Brain pericyte (primary cell): ENCODE measurements at regions not wholly inside any gene's neighbourhood (a gene's known extent, or its start where the extent isn't known, plus 50 kb on each side); places are given as distances from the start of the nearest gene placed in this dataset.
"Not testable (repeated sequence)": the region's sequence is repeated elsewhere in the genome, so short reads cannot be mapped to it uniquely, and the experiment has no call there.

ENCODE experiments used
- DNase-seq: peaks from one replicate; pipeline ENCODE4 v3.0.0-alpha.2; 2012; ENCODE audit warnings: low read depth, low spot score

DNA sequence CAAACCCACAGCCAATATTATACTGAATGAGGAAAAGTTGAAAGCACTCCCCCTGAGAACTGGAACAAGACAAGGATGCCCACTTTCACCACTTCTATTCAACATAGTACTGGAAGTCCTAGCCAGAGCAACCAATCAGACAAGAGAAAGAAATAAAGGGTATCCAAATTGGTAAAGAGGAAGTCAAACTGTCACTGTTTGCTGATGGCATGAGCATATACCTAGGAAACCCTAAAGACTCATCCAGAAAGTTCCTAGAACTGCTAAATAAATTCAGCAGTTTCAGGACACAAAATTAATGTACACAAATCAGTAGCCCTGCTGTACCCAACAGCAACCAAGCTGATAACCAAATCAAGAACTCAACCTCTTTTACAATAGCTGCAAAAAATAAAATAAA, 220.0 kb downstream of the SYK start:
- DNase-seq: not testable (repeated sequence)

DNA sequence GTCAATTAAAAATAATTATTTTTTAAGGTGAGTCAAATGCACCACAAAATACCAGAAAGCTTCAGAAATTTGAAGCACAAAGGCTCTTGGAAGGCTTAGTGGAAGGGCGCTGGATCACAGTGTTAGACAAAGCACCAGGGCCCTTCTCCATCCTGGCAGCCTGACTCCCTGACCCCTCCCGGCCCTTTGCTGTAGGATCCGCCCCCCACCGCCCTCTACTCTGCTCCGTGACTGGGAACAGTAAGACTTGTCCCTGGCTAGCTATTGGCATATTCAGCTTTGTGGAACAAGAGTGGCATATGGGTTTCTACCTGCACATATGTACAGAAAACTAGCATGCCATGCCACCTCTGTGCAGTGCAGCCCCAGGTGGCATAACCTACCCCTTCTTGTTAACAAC, 222.1 kb downstream of the SYK start:
- DNase-seq: no peak

DNA sequence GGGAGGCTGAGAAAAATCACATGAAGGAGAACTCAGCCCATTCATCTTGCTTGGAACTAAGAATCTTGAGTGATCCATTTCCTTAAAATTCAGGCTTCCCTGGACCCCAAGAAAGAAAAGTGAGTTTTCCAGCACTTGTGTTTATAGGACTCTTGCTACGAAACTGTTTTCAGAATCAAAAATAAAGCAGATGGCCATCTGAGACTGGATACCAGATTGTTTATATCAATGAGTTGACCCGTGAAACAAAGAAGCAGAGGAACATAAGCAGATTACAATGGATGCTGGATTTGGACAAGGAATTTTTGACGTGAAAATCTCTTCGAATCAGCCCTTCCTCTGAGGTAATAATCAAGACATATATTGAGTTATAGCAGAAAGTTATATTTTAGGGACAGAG, 223.2 kb downstream of the SYK start:
- no peak for DNase-seq

DNA sequence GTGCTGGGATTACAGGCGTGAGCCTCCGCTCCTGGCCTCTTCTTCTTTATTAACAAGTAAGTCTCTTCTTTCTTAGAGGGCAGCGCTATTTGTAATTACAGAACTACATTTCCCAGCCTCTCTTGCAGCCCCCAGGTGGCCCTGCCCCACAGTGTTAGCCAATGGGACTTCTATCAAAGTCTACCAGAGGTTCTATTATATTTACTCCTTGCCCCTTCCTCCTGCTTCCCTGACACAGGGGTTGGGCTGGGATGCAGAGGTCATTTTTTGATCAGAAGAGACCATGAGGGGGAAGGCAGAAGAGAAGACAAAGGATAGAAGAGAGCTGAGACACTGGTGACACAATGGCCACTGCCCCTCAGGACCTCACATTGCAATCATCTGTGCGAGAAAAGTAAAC, 224.2 kb downstream of the SYK start:
- no peak for DNase-seq

DNA sequence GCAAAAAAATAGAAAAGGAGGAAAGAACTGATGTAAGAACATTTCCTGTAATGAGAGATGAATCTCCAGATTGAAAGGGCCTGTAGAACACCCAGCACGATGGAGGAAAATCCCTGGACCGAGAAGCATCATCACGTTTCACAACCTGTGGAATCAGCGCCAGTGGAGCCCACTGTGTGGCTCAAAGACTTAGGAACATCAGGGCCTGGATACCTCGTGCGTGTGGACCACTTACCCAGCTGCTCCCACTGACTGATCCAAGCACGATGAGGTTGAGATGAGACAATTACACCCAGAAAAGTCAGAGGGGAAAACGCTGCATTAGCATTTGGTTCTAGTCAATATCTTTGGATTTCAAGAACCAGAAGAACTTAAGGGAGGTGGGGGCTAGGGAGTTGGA, 224.6 kb downstream of the SYK start:
- no peak for DNase-seq

DNA sequence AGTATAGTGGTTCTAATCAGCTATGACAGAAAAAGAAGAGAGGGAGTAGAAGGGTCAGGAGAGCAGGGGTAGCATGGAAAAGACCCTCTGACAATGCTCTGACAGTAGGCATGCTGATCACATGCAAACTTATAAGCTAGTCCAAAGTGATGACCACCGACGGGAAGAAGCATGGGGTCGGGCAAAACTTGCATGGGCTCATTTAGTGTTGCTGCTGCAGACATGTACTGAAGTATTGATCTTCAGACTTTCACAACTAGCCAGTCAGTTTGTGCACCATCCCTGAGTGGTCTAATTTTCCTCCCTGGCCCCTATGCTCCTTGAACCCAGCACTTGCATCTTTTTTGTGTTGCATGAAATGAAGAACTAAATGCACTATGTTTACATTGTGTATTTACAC, 225.4 kb downstream of the SYK start:
- no peak for DNase-seq

DNA sequence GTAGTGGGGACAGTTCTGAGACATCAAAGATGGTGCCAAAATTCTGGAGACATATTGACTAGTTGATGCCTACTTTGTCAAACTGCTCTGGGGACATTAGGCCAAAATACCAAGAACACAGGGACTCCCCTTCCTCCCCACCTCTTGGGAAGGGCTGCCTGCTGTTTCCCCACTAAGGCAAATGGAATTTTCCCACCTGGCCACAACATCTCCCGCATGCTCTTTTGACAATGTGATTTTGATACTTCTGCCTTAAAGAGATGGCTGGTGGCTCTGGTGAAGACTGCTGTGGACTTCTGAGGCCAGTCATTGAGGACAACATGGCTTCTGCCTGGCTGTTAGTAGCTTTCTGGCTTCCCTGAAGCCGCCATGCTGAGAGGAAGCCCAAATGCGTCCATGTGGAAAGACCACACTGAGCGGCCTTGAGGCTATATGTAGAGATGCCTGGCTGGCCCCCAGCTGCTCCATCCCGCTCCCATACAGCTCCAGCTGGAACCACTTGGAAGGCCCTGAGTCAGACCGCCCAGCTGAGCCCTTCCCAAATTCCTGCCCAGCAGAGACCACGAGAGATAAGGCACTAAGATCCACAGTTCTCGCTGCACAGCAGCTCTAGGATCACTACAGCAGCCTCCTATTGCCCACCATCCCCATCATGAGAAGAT, 226.7 kb downstream of the SYK start:
- DNase-seq: no peak

DNA sequence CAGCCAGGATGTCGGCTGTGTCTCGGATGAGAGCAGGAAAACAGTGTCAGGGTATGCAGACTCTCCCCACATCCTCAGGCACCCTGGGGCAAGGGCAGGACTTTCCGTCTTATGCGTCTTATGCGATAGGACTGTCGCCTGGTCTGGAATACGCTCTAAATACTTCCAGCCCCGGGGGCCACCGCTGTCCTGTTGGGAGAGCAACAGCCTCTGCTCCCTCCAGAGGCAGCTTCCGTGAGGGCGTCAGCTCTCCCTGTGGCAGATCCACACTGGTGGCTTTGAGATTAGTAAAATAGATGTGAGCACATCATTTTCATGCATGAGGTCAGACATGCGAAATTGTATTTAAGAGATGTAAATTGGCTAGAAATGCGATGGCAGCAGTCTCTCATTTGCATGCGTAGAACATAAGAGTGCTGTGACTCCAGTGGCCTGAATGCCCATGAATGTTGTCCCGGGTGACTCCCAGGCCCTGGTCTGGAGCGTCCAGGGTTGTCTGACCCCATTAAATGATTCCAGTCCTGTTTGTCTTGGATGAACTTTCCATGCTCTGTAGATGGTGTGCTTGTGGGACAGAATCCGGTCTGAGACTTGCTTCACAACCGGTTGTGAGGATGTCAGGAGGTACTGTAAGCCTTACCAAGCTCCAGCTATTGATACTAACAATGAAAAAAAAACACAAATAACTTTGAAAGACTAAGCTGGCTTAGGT, 228.2 kb downstream of the SYK start:
- DNase-seq: no peak

DNA sequence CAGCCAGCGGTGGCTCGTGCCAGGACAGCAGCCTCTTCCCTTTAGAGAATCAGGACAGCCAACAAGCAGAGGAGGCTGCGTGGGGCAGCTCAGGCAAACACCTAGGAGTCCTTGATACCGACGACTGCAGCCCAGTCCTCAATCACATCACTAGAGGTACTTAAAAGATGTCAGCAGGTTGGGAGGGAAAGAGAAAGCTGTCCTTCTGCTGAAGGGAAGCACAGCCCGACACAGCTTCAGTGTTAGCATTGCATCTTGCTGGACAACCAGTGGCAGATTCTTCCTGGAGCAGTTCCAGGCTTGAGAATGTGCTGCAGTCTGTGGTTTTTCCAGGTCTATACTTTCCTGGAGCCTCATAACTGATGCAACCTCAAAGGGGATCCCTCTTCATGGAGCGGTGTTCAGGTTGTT, 230.5 kb downstream of the SYK start:
- DNase-seq: no peak

DNA sequence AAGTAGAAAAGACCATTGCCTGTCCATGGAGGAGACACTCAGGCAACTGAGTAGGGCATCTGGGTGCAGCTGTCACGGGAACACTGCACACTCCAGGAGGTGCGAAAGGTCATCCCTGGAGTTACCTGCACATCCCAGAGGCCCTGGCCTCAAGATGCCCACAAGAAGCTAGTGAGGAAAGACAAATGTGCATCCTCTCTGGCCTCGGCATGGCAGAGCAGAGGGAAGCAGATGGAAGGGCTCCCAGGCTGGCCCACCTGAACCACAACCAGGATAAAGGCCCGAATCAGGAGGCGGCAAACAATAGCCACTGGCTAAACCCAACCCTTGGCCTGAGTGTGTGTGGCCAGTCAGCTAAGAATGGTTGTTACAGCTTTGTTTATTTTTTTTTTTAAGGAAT, 231.7 kb downstream of the SYK start:
- no peak for DNase-seq

DNA sequence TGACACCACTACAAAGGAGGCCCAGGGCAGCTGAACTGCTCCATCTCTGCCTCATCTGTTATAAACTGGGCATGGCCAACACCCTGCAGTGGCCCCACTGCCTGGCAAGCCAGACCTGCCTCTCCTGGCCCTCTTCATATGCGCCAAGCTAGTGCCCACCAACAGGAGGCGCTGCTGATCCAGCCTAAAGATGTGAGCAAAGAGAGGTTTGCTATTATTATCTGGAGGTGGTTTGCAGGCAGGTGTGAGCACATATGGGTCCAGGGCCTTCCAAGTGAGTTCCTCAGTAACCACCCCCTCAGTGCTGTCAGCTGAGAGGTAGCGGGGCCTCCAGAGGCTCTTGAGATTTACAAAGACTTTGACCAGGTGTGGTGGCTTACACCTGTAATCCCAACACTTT, 232.2 kb downstream of the SYK start:
- no peak for DNase-seq

DNA sequence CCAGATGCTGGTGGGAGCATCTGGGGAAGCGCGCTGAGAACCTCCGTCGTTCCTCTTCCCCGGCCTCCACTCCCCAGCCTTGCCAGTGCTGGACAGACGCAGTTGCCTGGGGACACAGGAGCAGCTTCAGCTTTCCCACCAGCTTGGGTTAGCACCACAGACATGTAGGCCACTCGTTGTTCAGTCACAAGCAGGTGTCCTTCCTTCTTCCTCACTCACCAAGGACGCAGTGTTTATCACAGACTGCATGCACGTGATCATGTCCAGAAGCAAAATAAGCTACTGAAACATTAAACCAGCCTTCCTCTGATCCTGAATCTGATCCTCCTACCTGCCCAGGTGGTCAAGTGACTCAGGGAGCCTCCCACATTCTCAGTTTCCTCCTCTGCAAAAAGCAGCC, 232.9 kb downstream of the SYK start:
- no peak for DNase-seq

DNA sequence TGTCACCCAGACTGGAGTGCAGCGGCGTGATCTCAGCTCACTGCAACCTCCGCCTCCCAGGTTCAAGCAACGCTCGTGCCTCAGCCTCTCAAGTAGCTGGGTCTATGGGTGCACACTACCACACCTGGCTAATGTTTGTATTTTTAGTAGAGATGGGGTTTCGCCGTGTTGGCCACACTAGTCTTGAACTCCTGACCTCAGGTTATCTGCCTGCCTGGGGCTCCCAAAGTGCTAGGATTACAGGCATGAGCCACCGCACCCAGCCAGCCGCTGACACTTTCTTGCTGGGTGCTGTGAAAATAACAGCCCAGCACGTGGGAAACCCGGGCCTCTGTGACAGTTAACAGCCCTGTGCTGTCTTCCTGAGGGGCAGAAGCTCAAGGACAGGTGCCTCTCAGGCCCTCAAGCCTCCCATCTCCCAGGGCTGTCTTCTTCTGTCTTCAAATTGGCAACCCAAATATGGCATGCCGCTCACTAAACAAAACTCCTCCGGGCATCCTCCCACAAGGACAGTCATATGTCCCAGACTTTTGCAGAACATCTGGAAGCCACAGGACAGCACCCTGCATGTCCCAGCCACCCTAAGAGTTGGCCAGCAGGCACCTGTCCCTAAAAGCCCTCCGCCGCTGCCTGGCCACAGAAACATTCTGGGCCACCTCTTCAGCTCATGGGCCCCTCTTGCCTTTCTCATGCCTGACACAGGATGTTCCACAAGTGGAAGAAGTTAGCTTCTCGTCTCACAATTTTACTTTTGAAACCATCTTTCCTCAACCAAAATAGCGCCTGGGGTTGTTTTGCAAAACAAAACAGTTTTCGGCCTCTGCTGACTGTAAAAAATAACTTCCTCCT, 233.6 kb downstream of the SYK start:
- no peak for DNase-seq

DNA sequence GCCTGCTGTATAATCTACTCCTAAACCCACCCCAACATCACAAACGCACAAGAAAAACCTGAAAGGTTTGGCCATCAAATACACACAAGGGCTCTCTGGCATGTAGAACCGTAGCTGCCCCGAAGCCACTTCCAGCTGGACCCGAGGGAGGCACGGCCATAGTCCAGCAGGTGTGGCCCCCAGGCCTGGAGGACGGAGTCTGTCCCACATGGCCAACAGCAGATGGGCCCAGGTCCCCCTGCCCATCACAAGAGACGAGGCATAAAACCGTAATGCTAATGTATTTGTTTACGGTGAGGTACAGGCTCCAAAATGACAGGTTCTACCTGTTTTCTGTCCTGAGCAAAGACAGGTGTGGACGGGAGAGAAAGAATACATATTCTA, 234.2 kb downstream of the SYK start:
- no peak for DNase-seq

DNA sequence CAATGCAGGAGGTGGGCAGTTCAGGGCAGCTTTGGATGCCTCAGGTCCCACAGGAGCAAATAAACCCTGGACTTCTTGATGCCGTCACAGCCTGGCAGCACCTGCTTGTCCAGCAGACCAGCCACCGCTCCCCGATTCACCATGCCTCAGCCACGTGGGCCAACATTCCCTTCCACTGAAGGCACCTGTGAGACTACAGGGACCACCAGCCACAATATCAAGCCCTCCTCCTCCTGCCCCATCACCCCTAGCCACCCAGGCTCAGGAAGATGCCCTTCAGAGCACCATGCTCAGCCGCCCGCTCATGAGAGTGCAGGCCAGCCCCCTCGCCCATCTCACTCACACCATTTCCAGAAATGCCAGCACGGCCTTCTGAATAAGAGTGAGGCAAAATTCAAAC, 234.7 kb downstream of the SYK start:
- DNase-seq: no peak

DNA sequence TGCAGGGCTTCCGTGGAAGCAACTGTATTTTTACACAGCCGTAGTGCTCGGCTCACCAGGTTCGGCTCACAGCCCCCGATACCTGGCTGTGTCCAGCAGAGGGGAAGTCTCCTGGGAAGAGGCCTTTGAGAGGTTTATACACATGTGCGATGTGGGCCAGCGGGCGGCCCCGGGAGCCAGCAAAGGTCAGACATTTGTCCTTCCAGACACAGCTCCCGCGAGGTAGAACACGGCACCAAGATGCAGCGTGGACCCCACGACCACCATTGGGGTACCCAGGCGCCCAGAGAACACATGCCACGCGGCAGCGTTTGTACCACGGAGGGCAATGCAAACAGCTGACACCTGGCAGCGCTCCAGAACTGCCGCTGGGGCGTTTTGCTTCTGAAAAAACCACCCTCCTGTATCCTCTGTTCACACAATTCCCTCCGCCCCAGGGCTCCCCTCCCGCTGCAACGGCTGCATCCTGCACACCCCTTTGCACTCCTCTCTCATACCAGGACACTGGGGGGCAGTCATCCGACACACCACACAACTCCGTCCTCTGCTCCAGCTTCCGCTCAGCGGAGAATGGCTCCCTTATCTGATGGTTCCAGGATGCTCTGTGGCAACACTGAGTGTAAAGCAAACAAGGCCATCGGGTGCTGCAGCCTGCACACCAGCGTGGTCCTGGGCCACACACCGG, 235.3 kb downstream of the SYK start:
- DNase-seq: peak; percentile 79

DNA sequence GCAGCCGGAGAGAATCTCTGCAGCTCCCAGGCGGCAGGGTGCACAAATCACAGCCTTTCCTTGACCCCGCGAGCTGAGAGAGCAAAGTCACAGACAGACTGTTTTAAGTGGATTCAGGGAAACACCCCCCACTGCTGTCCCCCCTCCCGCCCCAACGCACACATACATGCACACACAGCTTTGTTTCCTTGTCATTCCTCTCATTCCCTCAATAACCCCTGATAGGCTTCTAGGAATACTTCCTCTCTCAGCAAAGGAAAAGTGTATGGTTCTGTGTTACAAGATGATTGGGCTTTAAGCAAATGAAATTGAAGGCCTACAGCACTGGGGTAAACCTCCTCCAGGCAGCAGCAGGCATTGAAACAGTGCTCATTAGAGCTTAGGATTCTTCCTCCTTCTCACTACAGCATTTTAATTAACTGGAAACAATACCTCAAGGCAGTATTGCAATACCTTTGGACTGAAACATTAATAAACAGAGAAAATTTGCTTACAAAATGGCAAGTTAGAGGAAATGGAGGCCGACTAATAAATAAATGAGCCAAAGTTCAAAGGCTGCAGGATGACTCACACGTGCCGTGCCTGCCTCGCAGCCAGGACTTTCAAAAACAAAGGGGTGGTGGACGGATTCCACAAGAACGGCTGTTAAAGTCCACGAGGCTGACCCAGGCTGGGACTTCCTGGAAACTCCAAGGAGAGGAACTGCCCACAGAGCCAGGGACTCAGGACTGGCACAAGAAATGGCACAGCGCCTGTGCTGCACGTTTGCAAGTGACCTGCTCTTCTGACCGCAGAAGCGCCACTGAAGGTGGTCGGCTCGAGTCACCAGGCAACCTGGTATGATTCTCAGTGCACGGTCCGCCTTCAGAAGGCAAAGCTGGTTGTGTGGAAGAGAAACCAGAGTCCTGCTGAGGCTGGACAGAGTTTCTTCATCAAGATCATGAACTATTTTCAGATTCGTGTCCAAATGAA, 236.2 kb downstream of the SYK start:
- peak; percentile 50 for DNase-seq

DNA sequence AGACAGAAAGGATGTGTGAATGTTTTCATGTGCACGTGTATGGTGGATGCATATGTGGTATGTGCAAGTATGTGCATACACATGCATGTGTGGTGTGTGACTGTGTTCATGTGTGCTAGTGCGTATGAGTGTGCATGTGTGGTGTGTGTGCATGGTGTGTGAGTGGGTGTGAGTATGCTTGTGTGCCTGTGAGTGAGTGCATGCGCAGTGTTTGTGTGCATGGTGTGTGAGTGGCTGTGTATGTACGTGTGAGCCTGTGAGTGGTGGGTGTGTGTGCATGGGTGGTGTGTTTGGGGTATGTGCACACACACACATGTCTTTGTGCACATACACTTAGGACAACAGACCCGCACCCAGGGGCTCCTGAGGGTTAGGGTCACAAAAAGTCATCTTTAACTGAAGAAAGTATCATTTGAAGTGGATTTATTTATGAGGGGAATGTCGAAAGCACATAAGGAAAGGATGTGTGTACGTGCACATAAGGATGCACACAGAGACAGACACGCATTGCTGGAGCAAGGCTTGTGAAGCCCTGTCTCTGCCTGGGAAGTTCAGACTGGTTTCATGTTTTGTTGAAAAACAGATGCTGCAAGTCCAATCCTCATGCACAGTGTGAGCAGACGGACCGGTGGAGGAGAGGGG, 237.0 kb downstream of the SYK start:
- no peak for DNase-seq

DNA sequence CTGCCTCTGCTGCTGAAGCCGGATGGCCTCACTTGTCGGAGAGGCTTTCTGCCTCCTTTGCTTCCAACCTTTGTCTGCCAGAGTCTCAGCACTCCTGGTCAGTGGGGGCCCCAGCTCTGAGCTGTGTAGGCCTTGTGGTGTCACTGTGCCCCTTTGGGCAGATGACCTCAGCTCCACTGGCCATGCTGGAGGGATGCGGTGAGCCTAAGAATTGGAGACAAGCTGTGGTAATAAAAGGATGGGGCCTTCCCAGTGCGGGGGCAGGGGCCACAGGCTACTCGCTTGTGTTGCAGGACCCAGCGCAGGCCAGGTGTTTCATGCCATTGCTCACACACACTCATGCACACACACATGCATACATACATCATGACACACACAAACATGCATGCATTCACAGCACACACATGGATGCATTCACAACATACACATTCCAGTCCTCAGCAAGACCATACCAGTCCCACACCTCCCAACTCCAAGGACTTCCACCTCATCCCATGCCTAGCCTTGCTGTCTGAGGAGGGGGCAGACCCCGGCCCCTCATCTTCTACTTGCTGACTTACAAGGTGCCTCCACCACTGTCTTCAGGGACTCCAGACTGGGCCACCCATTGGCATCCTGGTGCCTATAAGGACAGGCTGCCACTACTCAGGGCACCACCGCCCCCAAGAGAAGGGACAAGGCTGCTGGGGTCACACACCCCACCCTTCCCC, 237.7 kb downstream of the SYK start:
- no peak for DNase-seq

DNA sequence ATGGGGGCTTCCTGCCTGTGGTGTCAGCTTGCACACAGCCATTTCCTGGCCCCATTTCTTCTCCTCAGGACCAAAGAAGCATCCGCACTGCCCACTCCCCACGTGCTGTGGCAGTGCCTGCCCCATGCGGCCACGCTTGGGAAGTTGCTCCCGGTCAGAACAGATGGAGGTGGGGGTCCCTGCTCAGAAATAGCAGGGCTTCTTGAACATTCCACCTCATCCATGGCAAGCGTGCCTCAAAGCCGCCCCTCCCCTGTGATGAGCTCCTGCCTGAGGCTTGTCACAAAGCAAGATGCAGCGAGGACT, 238.2 kb downstream of the SYK start:
- DNase-seq: no peak
